ENCODE measurements at regions not wholly inside any gene's neighbourhood (a gene's known extent, or its start where the extent isn't known, plus 50 kb on each side); places are given as distances from the start of the nearest gene placed in this dataset.

- DNase-seq (ENCODE audit: low read depth): no peak
Measured at GRCh38 chr7:52026140-52026539, 709.5 kb upstream of the COBL start.

GRCh38 chr7:52021343-52021742 is 704.7 kb upstream of the COBL start:
- DNase-seq (ENCODE audit: low read depth): no peak

GRCh38 chr7:52018680-52019054 is 702.1 kb upstream of the COBL start:
- no peak for DNase-seq (ENCODE audit: low read depth)

GRCh38 chr7:52017802-52018679 is 701.4 kb upstream of the COBL start:
- no peak for DNase-seq (ENCODE audit: low read depth)

GRCh38 chr7:52009181-52009580 is 692.6 kb upstream of the COBL start:
- no peak for DNase-seq (ENCODE audit: low read depth)

GRCh38 chr7:52006674-52007073 is 690.1 kb upstream of the COBL start:
- DNase-seq (ENCODE audit: low read depth): no peak

GRCh38 chr7:52005613-52006012 is 689.0 kb upstream of the COBL start:
- DNase-seq (ENCODE audit: low read depth): no peak

GRCh38 chr7:51995596-51996179 is 679.1 kb upstream of the COBL start:
- DNase-seq (ENCODE audit: low read depth): no peak

- no peak for DNase-seq (ENCODE audit: low read depth)
Measured at GRCh38 chr7:51982653-51983052, 666.0 kb upstream of the COBL start.

GRCh38 chr7:51980812-51981211 is 664.2 kb upstream of the COBL start:
- no peak for DNase-seq (ENCODE audit: low read depth)

- no peak for DNase-seq (ENCODE audit: low read depth)
Measured at GRCh38 chr7:51980313-51980712, 663.7 kb upstream of the COBL start.

- no peak for DNase-seq (ENCODE audit: low read depth)
Measured at GRCh38 chr7:51977913-51978312, 661.3 kb upstream of the COBL start.

- DNase-seq (ENCODE audit: low read depth): no peak
Measured at GRCh38 chr7:51973939-51974338, 657.3 kb upstream of the COBL start.

GRCh38 chr7:51973071-51973470 is 656.5 kb upstream of the COBL start:
- DNase-seq (ENCODE audit: low read depth): no peak

- DNase-seq (ENCODE audit: low read depth): no peak
Measured at GRCh38 chr7:51970961-51971665, 654.5 kb upstream of the COBL start.

GRCh38 chr7:51968461-51968860 is 651.9 kb upstream of the COBL start:
- DNase-seq (ENCODE audit: low read depth): no peak

- DNase-seq (ENCODE audit: low read depth): no peak
Measured at GRCh38 chr7:51965454-51965853, 648.8 kb upstream of the COBL start.

- DNase-seq (ENCODE audit: low read depth): no peak
Measured at GRCh38 chr7:51961804-51962203, 645.2 kb upstream of the COBL start.

GRCh38 chr7:51950813-51951212 is 634.2 kb upstream of the COBL start:
- DNase-seq (ENCODE audit: low read depth): no peak

- DNase-seq (ENCODE audit: low read depth): no peak
Measured at GRCh38 chr7:51949726-51950644, 633.4 kb upstream of the COBL start.

GRCh38 chr7:51930834-51931233 is 614.2 kb upstream of the COBL start:
- no peak for DNase-seq (ENCODE audit: low read depth)

- no peak for DNase-seq (ENCODE audit: low read depth)
Measured at GRCh38 chr7:51929818-51930217, 613.2 kb upstream of the COBL start.

Data from activated T-cell treated with anti-CD3 and anti-CD28 coated beads for 1 hour (primary cell).